Choroid plexus epithelial cell (primary cell): ENCODE measurements at regions not wholly inside any gene's neighbourhood (a gene's known extent, or its start where the extent isn't known, plus 50 kb on each side); places are given as distances from the start of the nearest gene placed in this dataset.

ENCODE experiments used
- DNase-seq: peaks from one replicate; pipeline ENCODE4 v3.0.0-alpha.2; 2010; ENCODE audit warnings: low read depth
- H3K4me3 ChIP-seq: 2 replicates; pipeline ENCODE4 v1.5.1; 2011; ENCODE audit warnings: low read depth, mild to moderate bottlenecking, control low read depth, low read length, moderate library complexity
- TF ChIP-seq, protein P1 (sequence below): conservative IDR thresholded peaks from 2 replicates; pipeline ENCODE4 v1.5.1; 2011; ENCODE audit warnings: low read depth, mild to moderate bottlenecking, control low read depth, inconsistent platforms, low read length, moderate library complexity

DNA sequence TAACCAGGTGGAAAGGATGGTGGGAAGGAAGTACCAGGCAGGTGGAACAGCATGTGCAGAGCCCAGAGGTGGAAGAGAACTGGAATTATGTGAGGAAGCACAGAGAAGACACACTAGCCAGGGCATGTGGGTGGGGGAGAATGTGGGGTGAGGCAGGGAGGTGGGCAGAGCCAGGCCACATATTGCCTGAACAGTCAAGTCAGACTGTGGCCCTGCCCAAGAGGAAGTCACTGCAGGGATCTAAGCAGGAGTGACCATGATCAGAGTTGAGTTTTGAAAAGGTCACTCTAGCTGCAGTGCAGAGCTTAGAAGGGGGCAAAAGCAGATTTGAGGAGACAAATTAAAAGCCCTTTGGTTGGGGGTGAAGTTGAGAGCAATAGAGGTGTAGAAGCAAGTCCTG, 114.0 kb upstream of the SLC38A2 start:
- no peak for DNase-seq
- no peak overlapping the region for H3K4me3 ChIP-seq
- TF ChIP-seq, protein P1, sequence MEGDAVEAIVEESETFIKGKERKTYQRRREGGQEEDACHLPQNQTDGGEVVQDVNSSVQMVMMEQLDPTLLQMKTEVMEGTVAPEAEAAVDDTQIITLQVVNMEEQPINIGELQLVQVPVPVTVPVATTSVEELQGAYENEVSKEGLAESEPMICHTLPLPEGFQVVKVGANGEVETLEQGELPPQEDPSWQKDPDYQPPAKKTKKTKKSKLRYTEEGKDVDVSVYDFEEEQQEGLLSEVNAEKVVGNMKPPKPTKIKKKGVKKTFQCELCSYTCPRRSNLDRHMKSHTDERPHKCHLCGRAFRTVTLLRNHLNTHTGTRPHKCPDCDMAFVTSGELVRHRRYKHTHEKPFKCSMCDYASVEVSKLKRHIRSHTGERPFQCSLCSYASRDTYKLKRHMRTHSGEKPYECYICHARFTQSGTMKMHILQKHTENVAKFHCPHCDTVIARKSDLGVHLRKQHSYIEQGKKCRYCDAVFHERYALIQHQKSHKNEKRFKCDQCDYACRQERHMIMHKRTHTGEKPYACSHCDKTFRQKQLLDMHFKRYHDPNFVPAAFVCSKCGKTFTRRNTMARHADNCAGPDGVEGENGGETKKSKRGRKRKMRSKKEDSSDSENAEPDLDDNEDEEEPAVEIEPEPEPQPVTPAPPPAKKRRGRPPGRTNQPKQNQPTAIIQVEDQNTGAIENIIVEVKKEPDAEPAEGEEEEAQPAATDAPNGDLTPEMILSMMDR = no peak

GRCh38 chr12:46485853-46486252, 113.3 kb upstream of the SLC38A2 start:
- no peak overlapping the region for H3K4me3 ChIP-seq
- TF ChIP-seq, protein P1 = no peak
- no peak for DNase-seq

DNA sequence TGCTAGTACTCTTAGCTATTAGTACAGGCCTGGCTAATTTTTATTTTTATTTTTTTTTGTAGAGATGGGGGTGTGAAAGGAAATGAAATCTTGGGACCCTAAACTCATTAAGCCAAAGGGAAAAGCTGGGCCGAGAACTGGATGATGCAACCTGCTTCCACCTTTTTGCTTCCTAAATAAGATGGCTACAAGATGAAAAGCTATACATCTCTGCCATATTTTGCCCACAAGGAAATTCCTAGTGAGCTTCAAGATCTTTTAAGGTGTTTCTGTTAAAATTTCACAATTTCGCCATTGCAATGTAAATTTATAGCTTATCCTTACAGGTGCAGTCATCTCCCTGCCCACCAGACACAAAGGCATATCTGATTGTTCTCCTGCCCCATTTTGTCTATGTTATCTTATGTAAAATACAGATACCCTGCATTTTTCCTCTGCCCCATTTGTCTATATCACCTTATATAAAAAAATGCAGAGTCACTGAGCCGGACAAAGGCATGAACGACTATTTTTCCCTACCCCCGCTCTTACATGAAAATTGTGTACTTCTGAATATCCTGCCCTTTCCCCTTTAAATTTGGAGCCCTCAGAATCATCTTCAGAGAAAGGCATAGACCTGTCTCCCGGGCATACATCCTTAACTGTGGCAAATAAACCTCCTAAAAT, 112.0 kb upstream of the SLC38A2 start:
- DNase-seq = no peak
- TF ChIP-seq, protein P1 = no peak
- H3K4me3 ChIP-seq = no peak overlapping the region

GRCh38 chr12:46483572-46484395, 111.2 kb upstream of the SLC38A2 start:
- H3K4me3 ChIP-seq = no peak overlapping the region
- TF ChIP-seq, protein P1 = no peak
- peak; percentile 67 for DNase-seq

GRCh38 chr12:46480724-46481123, 108.2 kb upstream of the SLC38A2 start:
- no peak overlapping the region for H3K4me3 ChIP-seq
- no peak for DNase-seq
- TF ChIP-seq, protein P1 = no peak

GRCh38 chr12:46480316-46480715, 107.7 kb upstream of the SLC38A2 start:
- no peak overlapping the region for H3K4me3 ChIP-seq
- no peak for DNase-seq
- TF ChIP-seq, protein P1 = no peak
